CD14-positive monocyte (primary cell): ENCODE measurements at regions not wholly inside any gene's neighbourhood (a gene's known extent, or its start where the extent isn't known, plus 50 kb on each side); places are given as distances from the start of the nearest gene placed in this dataset.

Experiments
- DNase-seq, 3 donors: peaks; one replicate each; pipeline ENCODE4 v3.0.0-alpha.2; 2011 to 2022
- H2AFZ ChIP-seq: 2 replicates; pipeline ENCODE4 v1.6.0; 2012; ENCODE audit warnings: mild to moderate bottlenecking, low read depth, low read length, inconsistent platforms; ENCODE audit not compliant: insufficient read depth, poor library complexity, severe bottlenecking
- H3K27ac ChIP-seq, 2 donors: 1 replicate in 1 of 2; 2 replicates in 1 of 2; pipeline ENCODE4 v1.5.1; 2012 to 2013; ENCODE audit warnings: low read length in 2 of 2, control low read depth in 1 of 2, inconsistent platforms in 1 of 2, low read depth in 1 of 2, mild to moderate bottlenecking in 1 of 2
- H3K27me3 ChIP-seq, 2 donors: one replicate each; pipeline versions ENCODE4 v1.6.0 to v1.6.1; 2011 to 2013; ENCODE audit warnings: low read length in 2 of 2; ENCODE audit not compliant: control insufficient read depth in 2 of 2, insufficient read depth in 2 of 2
- H3K36me3 ChIP-seq, 2 donors: replicated peaks in 1 of 2; 1 replicate in 1 of 2; 2 replicates in 1 of 2; pipeline versions ENCODE4 v1.5.1 to v1.6.1; 2012 to 2013; ENCODE audit warnings: low read length in 2 of 2, control low read depth in 1 of 2, inconsistent platforms in 1 of 2, mild to moderate bottlenecking in 1 of 2; ENCODE audit not compliant: insufficient read depth in 2 of 2, control insufficient read depth in 1 of 2
- H3K4me1 ChIP-seq, 2 donors: 1 replicate in 1 of 2; 2 replicates in 1 of 2; pipeline versions ENCODE4 v1.5.1 to v1.6.1; 2012 to 2013; ENCODE audit warnings: low read length in 2 of 2, control low read depth in 1 of 2, inconsistent platforms in 1 of 2, mild to moderate bottlenecking in 1 of 2, moderate library complexity in 1 of 2; ENCODE audit not compliant: insufficient read depth in 2 of 2, control insufficient read depth in 1 of 2
- H3K4me2 ChIP-seq: replicated peaks from 2 replicates; pipeline ENCODE3; 2012; ENCODE audit warnings: low read length, moderate library complexity, mild to moderate bottlenecking; ENCODE audit not compliant: poor library complexity, severe bottlenecking; ENCODE audit errors: extremely low read depth
- H3K4me3 ChIP-seq, 3 experiments: fragments of 200-600 bp in 1 of 3; sonication (generic) in 1 of 3; replicated peaks in 1 of 3; 1 replicate in 2 of 3; 2 replicates in 1 of 3; pipeline ENCODE4 v1.5.1; 2011 to 2013; ENCODE audit warnings: low read length in 3 of 3, mild to moderate bottlenecking in 3 of 3, control low read depth in 2 of 3, low read depth in 2 of 3, inconsistent platforms in 1 of 3, moderate library complexity in 1 of 3
- H3K79me2 ChIP-seq: 2 replicates; pipeline ENCODE4 v1.6.0; 2012; ENCODE audit warnings: mild to moderate bottlenecking, control low read depth, inconsistent platforms, low read length, moderate library complexity; ENCODE audit not compliant: insufficient read depth
- H3K9ac ChIP-seq: 2 replicates; pipeline ENCODE4 v1.6.0; 2017; ENCODE audit warnings: low read length, mild to moderate bottlenecking; ENCODE audit not compliant: insufficient read depth, poor library complexity, severe bottlenecking
- H3K9me3 ChIP-seq, 2 donors: replicated peaks in 1 of 2; 1 replicate in 1 of 2; 2 replicates in 1 of 2; pipeline versions ENCODE4 v1.5.1 to v1.6.1; 2012 to 2013; ENCODE audit warnings: low read length in 2 of 2, control low read depth in 1 of 2; ENCODE audit not compliant: control insufficient read depth in 1 of 2, insufficient read depth in 1 of 2
- H4K20me1 ChIP-seq: 2 replicates; pipeline ENCODE4 v1.6.0; 2012; ENCODE audit warnings: mild to moderate bottlenecking, low read length, control low read depth, moderate library complexity; ENCODE audit not compliant: insufficient read depth
- H3K27ac Mint-ChIP-seq, 7 donors: one replicate each; pipeline ENCODE4 v1.8.0; 2020; ENCODE audit warnings: mild to moderate bottlenecking in 7 of 7, mixed read lengths in 7 of 7, moderate library complexity in 6 of 7, inconsistent platforms in 2 of 7
- H3K27me3 Mint-ChIP-seq, 3 donors: one replicate each; pipeline ENCODE4 v1.8.0; 2021 to 2022; ENCODE audit warnings: low read depth in 3 of 3, mild to moderate bottlenecking in 3 of 3, mixed read lengths in 3 of 3, moderate library complexity in 3 of 3, inconsistent platforms in 1 of 3
- H3K36me3 Mint-ChIP-seq, 2 donors: one replicate each; pipeline ENCODE4 v1.8.0; 2020; ENCODE audit warnings: mixed read lengths in 2 of 2, inconsistent platforms in 1 of 2, mild to moderate bottlenecking in 1 of 2
- H3K4me1 Mint-ChIP-seq: one replicate; pipeline ENCODE4 v1.8.0; 2020; ENCODE audit warnings: mild to moderate bottlenecking, mixed read lengths
- H3K4me3 Mint-ChIP-seq, 2 donors: one replicate each; pipeline ENCODE4 v1.8.0; 2020; ENCODE audit warnings: mild to moderate bottlenecking in 2 of 2, mixed read lengths in 2 of 2, moderate library complexity in 1 of 2
- H3K9me3 Mint-ChIP-seq, 7 donors: one replicate each; pipeline ENCODE4 v1.8.0; 2020 to 2022; ENCODE audit warnings: mixed read lengths in 7 of 7, mild to moderate bottlenecking in 6 of 7, moderate library complexity in 6 of 7, inconsistent platforms in 2 of 7
- WGBS: methylation state at CpG from one replicate; pipeline ENCODE4 v1.1.5; 2013; ENCODE audit warnings: missing lambda C conversion rate; ENCODE audit not compliant: insufficient coverage; 5-methylcytosine and 5-hydroxymethylcytosine counted together
- intact Hi-C, 2 donors: fragments of 100-400 bp; cut with micrococcal nuclease; formaldehyde crosslinking; loops; one replicate each; pipeline versions ENCODE4 v1.15.0 to v1.15.1; 2023
- TF ChIP-seq, protein P1 (sequence below): fragments of 200-600 bp; IDR thresholded peaks from one replicate; pipeline ENCODE4 v1.8.0; 2022; ENCODE audit warnings: antibody characterized with exemption, mild to moderate bottlenecking

GRCh38 chr6:130771741-130772140, 55.5 kb upstream of the SMLR1 start:
- Histone ChIP-seq H3K27me3 (no peaks in the 10 kb centered on the region), H3K4me2 (no peak overlapping the region), H3K79me2 (no peaks in the 10 kb centered on the region), H3K4me1 (no peaks in the 10 kb centered on the region), H3K9me3 (no peaks in the 10 kb centered on the region), H2AFZ (no peak overlapping the region), H4K20me1 (no peaks in the 10 kb centered on the region), H3K9ac (no peak overlapping the region), H3K36me3 (no peaks in the 10 kb centered on the region), H3K4me3 (no peak overlapping the region), H3K27ac (no peak overlapping the region)
- no peak overlapping the region for H3K4me3 Mint-ChIP-seq
- intact Hi-C loops = no loop called here
- peaks cover 6% of the 10 kb centered on the region for H3K4me1 Mint-ChIP-seq
- H3K36me3 Mint-ChIP-seq = no peaks in the 10 kb centered on the region
- no peak overlapping the region for H3K27ac Mint-ChIP-seq
- DNase-seq = no peak
- WGBS = no CpG with 5 or more reads among the region's 3 CpGs
- peaks cover 0 to 5% (median 2%) of the 10 kb centered on the region in 3 donors for H3K27me3 Mint-ChIP-seq
- H3K9me3 Mint-ChIP-seq = peaks cover 0 to 9% (median 4%) of the 10 kb centered on the region in 7 donors
- TF ChIP-seq, protein P1, sequence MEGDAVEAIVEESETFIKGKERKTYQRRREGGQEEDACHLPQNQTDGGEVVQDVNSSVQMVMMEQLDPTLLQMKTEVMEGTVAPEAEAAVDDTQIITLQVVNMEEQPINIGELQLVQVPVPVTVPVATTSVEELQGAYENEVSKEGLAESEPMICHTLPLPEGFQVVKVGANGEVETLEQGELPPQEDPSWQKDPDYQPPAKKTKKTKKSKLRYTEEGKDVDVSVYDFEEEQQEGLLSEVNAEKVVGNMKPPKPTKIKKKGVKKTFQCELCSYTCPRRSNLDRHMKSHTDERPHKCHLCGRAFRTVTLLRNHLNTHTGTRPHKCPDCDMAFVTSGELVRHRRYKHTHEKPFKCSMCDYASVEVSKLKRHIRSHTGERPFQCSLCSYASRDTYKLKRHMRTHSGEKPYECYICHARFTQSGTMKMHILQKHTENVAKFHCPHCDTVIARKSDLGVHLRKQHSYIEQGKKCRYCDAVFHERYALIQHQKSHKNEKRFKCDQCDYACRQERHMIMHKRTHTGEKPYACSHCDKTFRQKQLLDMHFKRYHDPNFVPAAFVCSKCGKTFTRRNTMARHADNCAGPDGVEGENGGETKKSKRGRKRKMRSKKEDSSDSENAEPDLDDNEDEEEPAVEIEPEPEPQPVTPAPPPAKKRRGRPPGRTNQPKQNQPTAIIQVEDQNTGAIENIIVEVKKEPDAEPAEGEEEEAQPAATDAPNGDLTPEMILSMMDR = no peak

DNA sequence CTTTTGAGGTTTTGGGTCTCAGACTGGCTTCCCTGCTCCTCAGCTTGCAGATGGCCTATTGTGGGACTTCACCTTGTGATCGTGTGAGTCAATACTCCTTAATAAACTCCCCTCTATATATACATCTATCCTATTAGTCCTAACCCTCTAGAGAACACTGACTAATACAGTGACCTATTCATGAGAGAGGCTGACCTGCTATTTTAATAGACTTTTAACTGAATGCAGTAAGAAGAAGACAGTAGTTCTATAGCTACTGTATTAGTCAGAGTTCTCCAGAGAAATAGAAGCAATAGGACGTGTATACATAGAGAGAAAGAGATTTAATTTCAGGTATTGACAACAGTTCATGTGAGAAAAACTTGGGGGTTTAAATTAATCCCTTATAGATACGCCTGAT, 53.3 kb upstream of the SMLR1 start:
- H3K4me3 ChIP-seq = no peak overlapping the region
- H3K27ac ChIP-seq = no peak overlapping the region

More for the DNA sequence above, 53.3 kb upstream of the SMLR1 start:
- Mint-ChIP-seq H3K4me1 (peaks cover 13% of the 10 kb centered on the region), H3K4me3 (no peak overlapping the region), H3K27ac (no peak overlapping the region), H3K9me3 (peaks cover 0 to 4% (median under 1%) of the 10 kb centered on the region in 7 donors), H3K27me3 (peaks cover 0 to 2% (median 0%) of the 10 kb centered on the region in 3 donors), H3K36me3 (no peaks in the 10 kb centered on the region)
- H3K36me3 ChIP-seq = no peaks in the 10 kb centered on the region
- H2AFZ ChIP-seq = no peak overlapping the region
- DNase-seq = no peak
- TF ChIP-seq, protein P1 = no peak
- no peaks in the 10 kb centered on the region for H4K20me1 ChIP-seq
- no peaks in the 10 kb centered on the region for H3K9me3 ChIP-seq
- intact Hi-C loops = no loop called here
- no peaks in the 10 kb centered on the region for H3K27me3 ChIP-seq
- no peaks in the 10 kb centered on the region for H3K4me1 ChIP-seq
- no peak overlapping the region for H3K9ac ChIP-seq
- no peaks in the 10 kb centered on the region for H3K79me2 ChIP-seq
- no CpG with 5 or more reads among the region's 3 CpGs for WGBS
- H3K4me2 ChIP-seq = no peak overlapping the region
